HG03521 (cell line): ENCODE measurements at regions not wholly inside any gene's neighbourhood (a gene's known extent, or its start where the extent isn't known, plus 50 kb on each side); places are given as distances from the start of the nearest gene placed in this dataset.
"Not testable (repeated sequence)": the region's sequence is repeated elsewhere in the genome, so short reads cannot be mapped to it uniquely, and the experiment has no call there.

Source experiments
- ATAC-seq: cut with Tn5 transposase; IDR thresholded peaks from one replicate; pipeline ENCODE4 v1.9.1; 2021; ENCODE audit warnings: mild to moderate bottlenecking, moderate library complexity; ENCODE audit not compliant: unreplicated experiment

GRCh38 chr3:194879126-194879877 is 193.6 kb downstream of the FAM43A start:
- ATAC-seq = no peak

GRCh38 chr3:194879991-194880939 is 194.6 kb downstream of the FAM43A start:
- ATAC-seq = no peak

GRCh38 chr3:194880940-194881925 is 195.6 kb downstream of the FAM43A start:
- no peak for ATAC-seq

GRCh38 chr3:194884649-194885315 is 199.1 kb downstream of the FAM43A start:
- no peak for ATAC-seq

- ATAC-seq = no peak
Measured at GRCh38 chr3:194885766-194886165, 200.1 kb downstream of the FAM43A start.

- ATAC-seq = no peak
Measured at GRCh38 chr3:194886836-194887235, 201.2 kb downstream of the FAM43A start.

GRCh38 chr3:194888062-194888461 is 202.4 kb downstream of the FAM43A start:
- not testable (repeated sequence) for ATAC-seq

- no peak for ATAC-seq
Measured at GRCh38 chr3:194888916-194889315, 203.2 kb downstream of the FAM43A start.

GRCh38 chr3:194890091-194890490 is 204.4 kb downstream of the FAM43A start:
- no peak for ATAC-seq

- no peak for ATAC-seq
Measured at GRCh38 chr3:194893121-194893987, 207.7 kb downstream of the FAM43A start.

GRCh38 chr3:194894538-194894937 is 208.9 kb downstream of the FAM43A start:
- no peak for ATAC-seq

GRCh38 chr3:194900854-194901522 is 215.3 kb downstream of the FAM43A start:
- ATAC-seq = no peak

GRCh38 chr3:194903447-194903846 is 217.8 kb downstream of the FAM43A start:
- not testable (repeated sequence) for ATAC-seq

GRCh38 chr3:194904999-194905398 is 219.3 kb downstream of the FAM43A start:
- ATAC-seq = not testable (repeated sequence)

GRCh38 chr3:194905696-194906095 is 220.0 kb downstream of the FAM43A start:
- no peak for ATAC-seq

- ATAC-seq = no peak
Measured at GRCh38 chr3:194906229-194906629, 220.5 kb downstream of the FAM43A start.

GRCh38 chr3:194906970-194907629 is 221.4 kb downstream of the FAM43A start:
- no peak for ATAC-seq

- no peak for ATAC-seq
Measured at GRCh38 chr3:194907811-194908210, 222.1 kb downstream of the FAM43A start.
